ENCODE measurements at regions not wholly inside any gene's neighbourhood (a gene's known extent, or its start where the extent isn't known, plus 50 kb on each side); places are given as distances from the start of the nearest gene placed in this dataset.

- TF ChIP-seq CTCF (conservative IDR thresholded peaks at IDR 0.05) = no peak
- TF ChIP-seq EZH2 (IDR thresholded peaks at IDR 0.05; ENCODE audit: low read depth) = no peak
Measured at GRCh38 chr15:57892181-57892580, 173.3 kb downstream of the ALDH1A2 start.

Data from PC-9 (cell line).